ENCODE measurements at regions not wholly inside any gene's neighbourhood (a gene's known extent, or its start where the extent isn't known, plus 50 kb on each side); places are given as distances from the start of the nearest gene placed in this dataset.

- TF ChIP-seq ZNF462 (CRISPR knock-in tag; IDR thresholded peaks at IDR 0.05) (no peak), EZH2 (IDR thresholded peaks at IDR 0.05; ENCODE audit: low read depth, unreplicated experiment) (no peak), CTCF (conservative IDR thresholded peaks at IDR 0.05; ENCODE audit: low read depth in 2 of 2) (no peak), JUNB (IDR thresholded peaks at IDR 0.05; ENCODE audit: unreplicated experiment) (no peak), CREB1 (CRISPR knock-in tag; IDR thresholded peaks at IDR 0.05; ENCODE audit: low read depth) (no peak), STAT1 (IDR thresholded peaks at IDR 0.05; ENCODE audit: unreplicated experiment) (no peak), REST (IDR thresholded peaks at IDR 0.05; ENCODE audit: unreplicated experiment) (no peak)
These were observed 1303.4 kb downstream of the TBC1D22A start (continued) for GRCh38 chr22:48065892-48066291.

All from GM23338 (cell line).